NOMO-1 treated with DMSO at 0.1 percent for 48 hours (cell line): ENCODE measurements at regions not wholly inside any gene's neighbourhood (a gene's known extent, or its start where the extent isn't known, plus 50 kb on each side); places are given as distances from the start of the nearest gene placed in this dataset.

Source experiments
- DNase-seq: peaks from one replicate; lab custom pipeline; 2025; ENCODE audit not compliant: unreplicated experiment; lab: John Stamatoyannopoulos, UW

DNA sequence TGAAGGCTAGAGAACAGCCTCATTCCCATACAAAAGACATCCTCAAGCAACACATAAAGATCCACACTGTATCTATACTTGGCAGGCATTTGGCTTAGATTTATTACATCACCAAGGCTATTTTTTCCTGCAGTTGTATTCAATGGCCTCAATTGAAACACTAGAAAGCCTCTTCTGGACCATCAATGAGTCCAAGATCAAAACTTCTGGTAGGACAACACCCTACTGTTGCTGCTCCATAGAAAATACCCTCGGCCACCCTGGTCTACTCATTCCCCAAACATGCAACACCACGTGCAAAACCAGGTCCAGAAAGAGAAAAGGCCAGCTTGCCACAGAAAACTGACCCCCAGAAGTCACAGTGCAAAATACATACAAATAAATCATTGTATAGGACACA lies 56.9 kb upstream of the CADM1 start:
- no peak for DNase-seq

DNA sequence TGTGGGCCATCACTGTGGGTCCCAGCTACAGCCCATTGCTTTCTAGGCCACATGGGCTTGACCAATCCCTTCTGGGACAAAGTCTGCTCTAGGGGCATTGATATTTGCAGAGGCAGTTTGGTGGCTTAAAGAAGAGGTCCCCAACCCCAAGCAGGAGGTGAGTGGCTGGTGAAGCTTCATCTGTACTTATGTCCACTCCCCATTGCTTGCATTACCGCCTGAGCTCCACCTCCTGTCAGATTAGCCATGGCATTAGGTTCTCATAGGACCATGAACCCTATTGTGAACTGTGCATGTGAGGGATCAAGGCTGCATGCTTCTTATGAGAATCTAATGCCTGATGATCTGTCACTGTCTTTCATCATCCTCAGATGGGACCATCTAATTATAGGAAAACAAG lies 54.4 kb upstream of the CADM1 start:
- no peak for DNase-seq

DNA sequence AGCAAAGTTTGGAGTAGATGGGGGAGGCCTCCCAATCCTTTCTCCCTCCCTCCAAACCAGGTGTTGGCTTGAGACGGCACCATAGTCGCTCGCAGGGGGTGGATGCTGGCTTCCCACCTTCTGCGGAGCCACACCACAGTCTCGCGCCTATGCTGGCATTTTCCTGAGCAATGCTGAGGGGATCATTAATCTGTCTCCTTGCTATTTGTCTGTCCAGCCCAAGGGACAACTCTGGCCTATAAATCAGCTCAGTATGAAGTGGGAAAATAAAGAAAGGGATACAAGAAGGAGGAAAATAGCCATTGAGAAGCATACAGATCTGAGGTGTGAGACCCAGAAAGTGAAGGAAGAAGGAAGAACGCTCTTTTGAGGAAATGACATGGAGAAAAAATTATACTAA lies 53.5 kb upstream of the CADM1 start:
- no peak for DNase-seq

DNA sequence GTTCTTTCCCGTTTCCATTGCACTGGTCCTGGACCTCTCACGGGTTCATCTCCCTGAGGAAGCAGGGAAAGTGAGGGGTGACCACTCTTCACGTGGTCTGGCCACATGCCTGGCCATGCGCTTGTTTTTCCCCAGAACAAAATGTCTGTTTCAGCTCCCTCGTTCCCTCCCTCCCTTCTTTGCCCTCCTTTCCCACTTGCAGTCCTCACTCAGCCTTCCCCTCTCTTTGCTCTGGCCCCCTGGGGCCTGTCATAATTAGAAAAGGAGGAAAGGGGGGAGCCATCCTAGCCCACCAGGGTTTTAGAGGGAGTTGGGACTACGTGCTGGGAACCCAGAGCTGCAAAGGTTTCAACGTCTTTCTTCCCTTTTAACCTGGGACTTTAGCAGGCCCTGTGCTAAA lies 52.8 kb upstream of the CADM1 start:
- DNase-seq, result no peak

DNA sequence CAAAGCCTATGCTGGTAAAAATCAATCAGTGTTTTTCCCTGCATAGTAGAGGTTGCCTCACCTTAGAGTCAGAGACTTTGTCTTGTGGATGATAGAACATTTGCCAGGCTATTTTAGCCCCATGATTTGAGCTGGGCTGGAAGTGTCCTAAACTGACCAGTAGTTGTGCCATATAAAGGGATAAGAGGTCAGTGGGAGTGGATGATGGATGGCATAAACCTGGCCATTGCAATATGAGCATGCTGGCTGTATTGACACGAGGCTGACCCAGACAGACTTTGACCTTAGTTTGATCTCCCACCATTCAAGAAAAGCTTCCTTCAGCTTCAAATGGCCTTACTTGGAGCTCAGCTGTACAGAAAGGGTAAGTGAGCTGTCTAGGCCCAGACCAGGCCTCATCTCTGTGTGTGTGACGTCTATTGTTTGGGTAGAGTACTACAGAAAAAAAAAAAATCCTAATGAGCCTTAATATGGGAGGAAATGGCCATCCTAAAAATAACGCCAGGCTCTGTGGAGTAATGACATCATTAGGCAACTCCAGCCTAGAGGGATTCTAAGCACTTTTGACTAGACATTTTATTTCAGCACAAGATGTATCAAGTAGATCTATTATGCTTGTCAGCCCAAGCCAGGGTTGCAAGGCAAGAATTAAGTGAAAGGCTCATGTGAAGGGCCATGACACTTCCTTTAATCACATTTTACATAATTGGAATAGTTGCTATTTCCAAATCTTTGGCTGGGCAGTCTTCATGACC lies 51.3 kb upstream of the CADM1 start:
- DNase-seq, result no peak
